ENCODE measurements at regions not wholly inside any gene's neighbourhood (a gene's known extent, or its start where the extent isn't known, plus 50 kb on each side); places are given as distances from the start of the nearest gene placed in this dataset.
"Not testable (repeated sequence)": the region's sequence is repeated elsewhere in the genome, so short reads cannot be mapped to it uniquely, and the experiment has no call there.

GRCh38 chr7:46135557-46135956 lies 214.5 kb upstream of the IGFBP3 start:
- no peak for DNase-seq (ENCODE audit: low spot score)

GRCh38 chr7:46134795-46135194 lies 213.7 kb upstream of the IGFBP3 start:
- no peak for DNase-seq (ENCODE audit: low spot score)

GRCh38 chr7:46134385-46134784 lies 213.3 kb upstream of the IGFBP3 start:
- DNase-seq (ENCODE audit: low spot score): no peak

GRCh38 chr7:46133751-46134150 lies 212.7 kb upstream of the IGFBP3 start:
- DNase-seq (ENCODE audit: low spot score): no peak

GRCh38 chr7:46133072-46133471 lies 212.0 kb upstream of the IGFBP3 start:
- DNase-seq (ENCODE audit: low spot score): no peak

GRCh38 chr7:46131916-46132795 lies 211.1 kb upstream of the IGFBP3 start:
- DNase-seq (ENCODE audit: low spot score): peak; percentile 57

GRCh38 chr7:46129831-46130230 lies 208.8 kb upstream of the IGFBP3 start:
- DNase-seq (ENCODE audit: low spot score): no peak

- DNase-seq (ENCODE audit: low spot score): no peak
Observed at GRCh38 chr7:46127814-46128213, 206.7 kb upstream of the IGFBP3 start.

- DNase-seq (ENCODE audit: low spot score): no peak
Observed at GRCh38 chr7:46126675-46127300, 205.7 kb upstream of the IGFBP3 start.

- DNase-seq (ENCODE audit: low spot score): no peak
Observed at GRCh38 chr7:46123756-46124343, 202.8 kb upstream of the IGFBP3 start.

- no peak for DNase-seq (ENCODE audit: low spot score)
Observed at GRCh38 chr7:46115410-46115809, 194.3 kb upstream of the IGFBP3 start.

GRCh38 chr7:46109437-46109836 lies 188.4 kb upstream of the IGFBP3 start:
- DNase-seq (ENCODE audit: low spot score): no peak

- no peak for DNase-seq (ENCODE audit: low spot score)
Observed at GRCh38 chr7:46108272-46108671, 187.2 kb upstream of the IGFBP3 start.

GRCh38 chr7:46107610-46108217 lies 186.6 kb upstream of the IGFBP3 start:
- no peak for DNase-seq (ENCODE audit: low spot score)

- DNase-seq (ENCODE audit: low spot score): no peak
Observed at GRCh38 chr7:46100521-46100920, 179.4 kb upstream of the IGFBP3 start.

GRCh38 chr7:46099076-46099475 lies 178.0 kb upstream of the IGFBP3 start:
- no peak for DNase-seq (ENCODE audit: low spot score)

GRCh38 chr7:46091071-46091470 lies 170.0 kb upstream of the IGFBP3 start:
- no peak for DNase-seq (ENCODE audit: low spot score)

- DNase-seq (ENCODE audit: low spot score): no peak
Observed at GRCh38 chr7:46089281-46089680, 168.2 kb upstream of the IGFBP3 start.

GRCh38 chr7:46088486-46088885 lies 167.4 kb upstream of the IGFBP3 start:
- DNase-seq (ENCODE audit: low spot score): not testable (repeated sequence)

GRCh38 chr7:46080595-46081159 lies 159.6 kb upstream of the IGFBP3 start:
- no peak for DNase-seq (ENCODE audit: low spot score)

GRCh38 chr7:46079421-46079820 lies 158.3 kb upstream of the IGFBP3 start:
- DNase-seq (ENCODE audit: low spot score): no peak

- no peak for DNase-seq (ENCODE audit: low spot score)
Observed at GRCh38 chr7:46076527-46076926, 155.5 kb upstream of the IGFBP3 start.
